Neural progenitor cell (in vitro differentiated cells): ENCODE measurements at regions not wholly inside any gene's neighbourhood (a gene's known extent, or its start where the extent isn't known, plus 50 kb on each side); places are given as distances from the start of the nearest gene placed in this dataset.

Experiments
- EZH2 ChIP-seq: fragments of 200-600 bp; sonication (generic); IDR thresholded peaks from 2 replicates; pipeline ENCODE4 v1.6.1; 2017; ENCODE audit warnings: antibody characterized with exemption, mild to moderate bottlenecking, moderate library complexity
- EZH2phosphoT487 ChIP-seq: fragments of 200-600 bp; sonication (generic); IDR thresholded peaks from 2 replicates; pipeline ENCODE4 v1.6.1; 2017; ENCODE audit warnings: antibody characterized with exemption
- TF ChIP-seq, protein P1 (sequence below): fragments of 200-600 bp; sonication (generic); IDR thresholded peaks from 2 replicates; pipeline ENCODE4 v1.5.1; 2017; ENCODE audit warnings: antibody characterized with exemption, mild to moderate bottlenecking

- TF ChIP-seq, protein P1, sequence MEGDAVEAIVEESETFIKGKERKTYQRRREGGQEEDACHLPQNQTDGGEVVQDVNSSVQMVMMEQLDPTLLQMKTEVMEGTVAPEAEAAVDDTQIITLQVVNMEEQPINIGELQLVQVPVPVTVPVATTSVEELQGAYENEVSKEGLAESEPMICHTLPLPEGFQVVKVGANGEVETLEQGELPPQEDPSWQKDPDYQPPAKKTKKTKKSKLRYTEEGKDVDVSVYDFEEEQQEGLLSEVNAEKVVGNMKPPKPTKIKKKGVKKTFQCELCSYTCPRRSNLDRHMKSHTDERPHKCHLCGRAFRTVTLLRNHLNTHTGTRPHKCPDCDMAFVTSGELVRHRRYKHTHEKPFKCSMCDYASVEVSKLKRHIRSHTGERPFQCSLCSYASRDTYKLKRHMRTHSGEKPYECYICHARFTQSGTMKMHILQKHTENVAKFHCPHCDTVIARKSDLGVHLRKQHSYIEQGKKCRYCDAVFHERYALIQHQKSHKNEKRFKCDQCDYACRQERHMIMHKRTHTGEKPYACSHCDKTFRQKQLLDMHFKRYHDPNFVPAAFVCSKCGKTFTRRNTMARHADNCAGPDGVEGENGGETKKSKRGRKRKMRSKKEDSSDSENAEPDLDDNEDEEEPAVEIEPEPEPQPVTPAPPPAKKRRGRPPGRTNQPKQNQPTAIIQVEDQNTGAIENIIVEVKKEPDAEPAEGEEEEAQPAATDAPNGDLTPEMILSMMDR, result no peak
- TF ChIP-seq EZH2 (no peak), EZH2phosphoT487 (no peak)
Observed at GRCh38 chr2:51243892-51244535, 212.1 kb upstream of the NRXN1 start.
